Nucleus accumbens (tissue), 56 donors: ENCODE measurements at regions not wholly inside any gene's neighbourhood (a gene's known extent, or its start where the extent isn't known, plus 50 kb on each side); places are given as distances from the start of the nearest gene placed in this dataset.
"Not testable (repeated sequence)": the region's sequence is repeated elsewhere in the genome, so short reads cannot be mapped to it uniquely, and the experiment has no call there.

Experiments used
- DNase-seq, 56 donors: peaks; one replicate each; lab custom pipeline; 2025; lab: John Stamatoyannopoulos, UW

GRCh38 chr14:96682401-96682800 lies 114.8 kb upstream of the VRK1 start:
- peak in 6 of 56 donors; percentile 0 to 24 (median 10) for DNase-seq

GRCh38 chr14:96683562-96684289 lies 113.5 kb upstream of the VRK1 start:
- DNase-seq: no peak

DNA sequence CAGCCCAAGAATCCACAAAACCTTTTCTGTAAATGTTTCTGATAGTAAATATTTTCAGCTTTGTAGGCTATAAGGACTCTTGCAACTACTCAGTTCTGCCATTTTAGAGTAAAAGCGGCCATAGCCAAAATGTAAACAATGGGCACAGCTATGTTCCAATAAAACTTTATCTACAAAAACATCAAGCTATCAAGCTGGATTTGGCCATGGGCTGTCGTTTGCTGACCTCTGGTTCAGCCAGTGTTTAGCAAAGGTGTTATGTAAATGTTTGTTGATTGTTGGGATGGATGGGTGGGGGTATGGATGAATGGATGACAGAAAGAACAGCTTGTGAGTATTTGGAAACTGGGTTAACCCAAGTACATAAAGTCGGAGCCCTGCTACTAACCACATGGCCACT lies 111.1 kb upstream of the VRK1 start:
- no peak for DNase-seq

DNA sequence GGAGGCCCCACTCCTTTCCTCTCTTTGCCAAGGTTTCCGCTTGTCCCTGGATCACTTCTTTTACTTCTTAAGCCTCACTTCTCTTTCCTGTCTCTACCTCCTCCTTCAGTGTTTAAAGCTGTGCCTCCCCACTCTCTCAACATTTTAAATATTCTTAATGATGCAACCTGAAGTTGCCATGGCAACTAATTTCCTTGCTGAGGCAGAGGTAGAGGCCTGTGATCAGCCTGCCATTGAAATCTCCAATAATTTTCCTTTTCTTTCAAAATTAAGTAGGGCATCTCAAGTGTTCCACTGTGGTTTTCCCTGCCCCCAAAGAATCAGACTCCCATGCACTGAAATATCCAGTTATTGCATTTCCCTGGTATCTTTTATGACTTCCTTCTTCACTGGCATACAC lies 108.6 kb upstream of the VRK1 start:
- DNase-seq: peak in 9 of 56 donors; percentile 1 to 37 (median 26)

DNA sequence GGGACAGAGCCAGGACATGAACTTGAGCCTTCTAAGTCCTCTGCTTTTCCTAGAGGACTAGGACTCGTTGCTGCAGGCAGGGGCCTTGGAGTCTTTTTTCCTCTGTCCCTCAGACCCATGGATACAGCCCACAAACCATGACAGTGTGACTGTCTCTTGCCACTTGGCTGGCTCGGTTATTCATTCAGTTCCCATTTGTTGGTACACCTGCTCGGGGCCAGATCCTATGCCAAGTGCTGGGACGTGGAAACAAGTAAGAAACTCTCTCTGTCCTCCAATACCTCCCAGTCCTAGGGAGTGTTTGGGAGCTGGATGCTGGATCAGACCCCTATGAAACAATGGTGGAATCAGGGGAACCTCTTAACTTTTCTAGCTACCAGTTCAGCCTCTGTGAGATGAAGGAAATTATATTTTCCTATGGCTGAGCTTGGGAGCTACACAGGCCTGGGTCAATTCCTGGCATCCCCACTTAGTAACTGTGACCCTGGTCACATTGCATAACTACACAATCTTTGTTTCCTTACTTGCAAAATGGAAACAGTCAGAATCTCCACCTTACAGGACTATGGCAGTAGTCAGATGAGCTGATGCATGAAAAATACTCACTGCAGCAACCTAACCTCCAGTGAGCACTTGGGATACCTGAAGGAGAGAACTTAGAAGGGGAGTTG lies 106.3 kb upstream of the VRK1 start:
- DNase-seq: no peak

DNA sequence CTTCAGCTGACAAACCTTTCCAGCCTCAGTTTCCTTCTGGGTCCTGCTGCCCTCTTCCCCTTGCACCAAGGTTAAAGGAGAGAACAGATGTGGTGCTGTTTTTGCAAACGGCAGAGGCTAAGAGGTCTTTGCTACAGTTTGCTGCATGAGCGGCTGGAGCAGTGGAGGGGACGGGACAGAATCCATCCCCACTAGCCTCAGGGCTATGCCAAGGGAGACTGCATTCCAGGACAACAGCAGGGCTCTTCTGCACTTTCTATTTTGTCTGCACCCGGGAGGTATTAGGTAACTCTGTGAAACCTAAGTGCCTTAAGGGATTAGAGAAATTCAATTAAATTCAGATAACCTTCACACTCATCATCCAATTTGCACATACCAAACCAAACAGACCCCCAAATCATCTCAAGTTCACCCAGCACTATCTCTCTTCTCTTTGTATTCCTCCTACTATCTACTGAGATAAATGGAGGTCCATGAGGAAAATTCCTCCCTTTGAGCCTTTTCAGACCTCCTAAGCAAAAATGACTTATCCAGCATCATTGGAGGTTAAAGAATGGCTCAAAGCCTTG lies 103.8 kb upstream of the VRK1 start:
- no peak for DNase-seq

DNA sequence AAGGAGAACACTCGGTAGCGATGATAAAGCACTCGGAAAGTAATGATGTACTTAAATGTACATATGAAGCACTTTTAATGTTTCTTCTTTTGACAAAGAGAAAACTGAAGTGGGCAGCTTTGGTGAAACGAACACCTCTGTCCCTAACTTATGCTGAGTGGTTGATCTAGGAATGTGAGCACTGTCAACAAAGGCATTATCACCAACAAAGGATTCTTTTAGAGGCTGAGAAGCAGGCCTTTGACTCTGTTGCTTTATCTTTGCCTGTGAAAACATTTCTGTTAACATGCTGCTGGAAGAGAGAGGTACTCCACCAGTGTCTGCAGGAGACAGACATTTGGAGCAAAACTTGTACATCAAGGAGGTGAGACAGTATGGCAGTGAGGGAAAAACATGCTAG lies 103.2 kb upstream of the VRK1 start:
- no peak for DNase-seq

- no peak for DNase-seq
Observed at GRCh38 chr14:96698960-96699539, 98.1 kb upstream of the VRK1 start.

DNA sequence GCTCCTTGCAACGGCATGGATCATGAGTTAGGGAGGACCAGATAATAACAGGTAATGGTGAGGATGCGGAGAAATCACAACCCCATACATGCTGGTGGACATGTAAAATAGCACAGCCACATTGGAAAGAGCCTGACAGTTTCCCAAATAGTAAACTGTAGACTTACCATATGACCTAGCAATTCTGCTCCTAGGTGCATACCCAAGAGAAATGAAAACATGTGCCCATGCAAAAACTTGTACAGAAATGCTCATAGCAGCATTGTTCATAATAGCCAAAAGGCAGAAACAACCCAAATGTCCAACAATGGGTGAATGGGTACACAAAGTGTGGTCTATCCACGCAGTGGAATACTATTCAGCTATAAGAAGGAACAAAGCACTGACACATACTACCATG lies 97.5 kb upstream of the VRK1 start:
- no peak for DNase-seq

- no peak for DNase-seq
Observed at GRCh38 chr14:96702831-96703230, 94.4 kb upstream of the VRK1 start.

- DNase-seq: no peak
Observed at GRCh38 chr14:96705422-96706092, 91.6 kb upstream of the VRK1 start.

GRCh38 chr14:96706893-96707292 lies 90.3 kb upstream of the VRK1 start:
- DNase-seq: no peak

DNA sequence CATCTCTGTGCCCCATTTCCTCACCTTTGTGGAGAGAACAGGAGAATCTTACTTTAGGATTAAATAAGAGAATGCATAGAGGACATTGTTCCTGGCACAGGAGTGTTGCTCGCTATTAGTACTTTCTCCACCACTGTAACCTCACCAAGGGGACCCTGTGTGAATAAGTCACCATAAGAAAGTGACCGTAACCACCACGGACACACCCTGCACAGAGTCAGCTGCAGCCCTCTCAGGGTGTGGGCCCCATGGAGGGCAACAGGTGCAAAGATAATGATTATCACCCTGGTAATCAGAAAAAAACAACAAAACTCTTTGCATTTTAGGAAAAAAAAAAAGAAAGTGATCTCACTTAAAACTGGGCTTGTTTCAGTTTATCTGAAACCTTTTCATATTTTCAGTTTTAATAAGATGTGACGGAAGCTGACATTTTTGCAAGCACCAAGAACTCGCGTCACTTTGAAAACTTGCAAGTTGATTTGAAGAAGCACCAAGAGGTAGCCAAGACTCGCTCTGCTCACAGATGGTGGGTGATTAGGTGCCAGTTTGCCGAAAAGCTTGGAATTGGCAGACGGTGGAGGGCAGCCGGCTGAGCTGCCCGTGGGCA lies 87.0 kb upstream of the VRK1 start:
- DNase-seq: no peak

- no peak for DNase-seq
Observed at GRCh38 chr14:96711559-96712267, 85.5 kb upstream of the VRK1 start.

- DNase-seq: no peak
Observed at GRCh38 chr14:96713426-96713825, 83.8 kb upstream of the VRK1 start.

- DNase-seq: not testable (repeated sequence)
Observed at GRCh38 chr14:96714537-96714936, 82.6 kb upstream of the VRK1 start.

DNA sequence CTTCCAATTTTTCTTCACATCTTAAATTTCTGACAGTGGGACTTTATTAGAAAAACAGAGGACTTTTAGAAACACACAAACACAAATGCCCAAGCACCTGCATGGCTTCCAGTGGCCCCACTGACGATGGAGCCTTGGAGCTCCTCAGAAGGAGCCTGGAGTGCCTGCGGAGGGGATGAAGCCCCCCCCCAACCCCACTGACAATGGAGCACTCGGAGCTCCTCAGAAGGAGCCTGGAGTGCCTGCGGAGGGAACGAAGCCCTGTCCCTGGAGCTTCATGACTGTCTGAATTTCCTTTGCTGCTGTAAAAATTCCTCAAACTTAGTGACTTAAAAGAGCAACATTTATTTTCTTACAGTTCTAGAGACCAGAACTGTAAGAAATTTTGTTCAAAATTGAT lies 80.1 kb upstream of the VRK1 start:
- DNase-seq: no peak

- DNase-seq: no peak
Observed at GRCh38 chr14:96718407-96718806, 78.8 kb upstream of the VRK1 start.

- DNase-seq: not testable (repeated sequence)
Observed at GRCh38 chr14:96720702-96721101, 76.5 kb upstream of the VRK1 start.

- no peak for DNase-seq
Observed at GRCh38 chr14:96722736-96723135, 74.4 kb upstream of the VRK1 start.
